ENCODE measurements at regions not wholly inside any gene's neighbourhood (a gene's known extent, or its start where the extent isn't known, plus 50 kb on each side); places are given as distances from the start of the nearest gene placed in this dataset.

- no peak for DNase-seq
- no peaks in the 10 kb centered on the region for H3K4me1 ChIP-seq (ENCODE audit: insufficient read depth)
- H3K36me3 ChIP-seq, result no peaks in the 10 kb centered on the region
- no peak for TF ChIP-seq CTCF (IDR thresholded peaks at IDR 0.05)
- no peak for TF ChIP-seq EP300 (IDR thresholded peaks at IDR 0.05)
- no peak for TF ChIP-seq POLR2A (IDR thresholded peaks at IDR 0.05)
- H3K4me3 ChIP-seq, result no peak overlapping the region
- intact Hi-C loops (cut with DNase I), result no loop called here
- no peak overlapping the region for H3K27ac ChIP-seq
- WGBS, 3 donors, result 70 to 72% (median 70%) methylated on average over 3 of the region's 3 CpGs
- H3K9me3 ChIP-seq, result no peaks in the 10 kb centered on the region
- no peaks in the 10 kb centered on the region for H3K27me3 ChIP-seq
These were observed 65.2 kb downstream of the POU3F3 start for GRCh38 chr2:104919127-104919526.

DNA sequence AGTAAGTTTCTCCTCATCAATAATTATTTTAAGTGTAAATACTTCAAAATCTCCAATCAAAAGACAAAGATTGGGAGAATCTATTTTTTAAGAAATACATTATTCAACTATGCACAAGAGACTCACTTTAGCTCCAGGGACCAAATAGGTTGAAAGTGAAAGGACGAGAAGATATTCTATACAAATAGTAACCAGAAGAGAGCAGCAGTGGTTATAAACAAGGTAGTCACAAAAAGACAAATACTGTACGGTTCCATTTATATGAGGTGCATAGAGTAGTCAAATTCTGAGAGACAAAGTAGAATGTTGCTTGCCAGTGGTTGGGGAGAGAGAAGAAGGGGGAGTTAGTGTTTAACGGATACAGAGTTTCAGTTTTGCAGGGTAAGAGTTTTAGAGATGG lies 69.8 kb downstream of the POU3F3 start:
- no peaks in the 10 kb centered on the region for H3K4me1 ChIP-seq (ENCODE audit: insufficient read depth)
- no peaks in the 10 kb centered on the region for H3K9me3 ChIP-seq
- 46 to 53% (median 50%) methylated on average over 3 of the region's 3 CpGs for WGBS, 3 donors
- no peaks in the 10 kb centered on the region for H3K27me3 ChIP-seq
- H3K36me3 ChIP-seq, result no peaks in the 10 kb centered on the region
- H3K27ac ChIP-seq, result no peak overlapping the region
- no peak for TF ChIP-seq CTCF (IDR thresholded peaks at IDR 0.05)
- TF ChIP-seq EP300 (IDR thresholded peaks at IDR 0.05), result no peak
- TF ChIP-seq POLR2A (IDR thresholded peaks at IDR 0.05), result no peak
- no peak for DNase-seq
- H3K4me3 ChIP-seq, result no peak overlapping the region
- intact Hi-C loops (cut with DNase I), result no loop called here

DNA sequence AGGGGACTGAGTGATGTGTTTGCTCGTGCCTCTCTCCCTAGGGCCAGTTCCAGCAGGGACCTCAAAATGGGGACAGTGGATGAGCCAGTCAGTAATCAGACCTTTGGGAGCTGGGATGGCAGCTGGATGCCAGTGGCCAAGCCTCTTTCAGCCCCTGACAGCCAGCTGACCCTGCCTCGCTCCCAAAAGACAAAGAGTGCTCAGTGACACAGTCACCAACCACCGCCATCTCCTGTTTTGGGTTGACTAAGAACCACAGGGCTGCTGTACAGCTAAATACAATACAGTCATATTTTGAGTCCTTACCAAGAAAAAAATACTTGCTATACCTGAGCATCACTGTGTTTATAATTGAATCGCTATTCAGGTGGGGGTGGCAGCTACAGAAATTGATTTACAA lies 75.7 kb downstream of the POU3F3 start:
- Histone ChIP-seq H3K27me3 (no peaks in the 10 kb centered on the region), H3K9me3 (no peaks in the 10 kb centered on the region), H3K27ac (no peak overlapping the region), H3K36me3 (no peaks in the 10 kb centered on the region), H3K4me3 (no peak overlapping the region), H3K4me1 (ENCODE audit: insufficient read depth) (no peaks in the 10 kb centered on the region)
- no peak for TF ChIP-seq CTCF (IDR thresholded peaks at IDR 0.05)
- no peak for TF ChIP-seq POLR2A (IDR thresholded peaks at IDR 0.05)
- no peak for TF ChIP-seq EP300 (IDR thresholded peaks at IDR 0.05)
- intact Hi-C loops (cut with DNase I), result no loop called here
- no peak for DNase-seq
- WGBS, 3 donors, result 75 to 79% (median 79%) methylated on average over 4 of the region's 4 CpGs

DNA sequence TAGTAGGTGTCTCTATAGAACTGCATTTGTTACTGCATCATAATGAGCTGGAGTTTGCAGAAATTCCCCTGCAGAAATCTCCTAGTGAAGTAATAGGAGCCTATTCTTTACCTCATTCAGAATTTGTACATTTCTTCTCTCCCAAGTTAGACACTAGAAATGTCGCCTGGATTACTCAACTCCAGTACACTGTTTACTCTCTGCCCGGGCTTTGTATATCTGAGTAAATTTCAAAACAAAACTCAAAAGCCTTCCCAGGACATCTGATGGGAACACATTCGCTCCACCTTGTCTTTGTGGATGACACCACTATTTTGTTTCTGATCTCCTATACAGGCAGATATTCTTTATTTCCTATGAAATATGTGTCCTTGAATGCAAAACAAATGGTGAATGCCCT lies 76.8 kb downstream of the POU3F3 start:
- Histone ChIP-seq H3K36me3 (no peaks in the 10 kb centered on the region), H3K9me3 (no peaks in the 10 kb centered on the region), H3K27ac (no peak overlapping the region), H3K4me1 (ENCODE audit: insufficient read depth) (no peaks in the 10 kb centered on the region), H3K4me3 (no peak overlapping the region), H3K27me3 (no peaks in the 10 kb centered on the region)
- no peak for DNase-seq
- no peak for TF ChIP-seq EP300 (IDR thresholded peaks at IDR 0.05)
- TF ChIP-seq POLR2A (IDR thresholded peaks at IDR 0.05), result no peak
- no peak for TF ChIP-seq CTCF (IDR thresholded peaks at IDR 0.05)
- intact Hi-C loops (cut with DNase I), result no loop called here
- 64 to 80% (median 68%) methylated on average over 3 of the region's 3 CpGs for WGBS, 3 donors

GRCh38 chr2:104932243-104932642 lies 78.3 kb downstream of the POU3F3 start:
- Histone ChIP-seq H3K36me3 (no peaks in the 10 kb centered on the region), H3K27ac (no peak overlapping the region), H3K4me3 (no peak overlapping the region), H3K4me1 (ENCODE audit: insufficient read depth) (no peaks in the 10 kb centered on the region), H3K9me3 (no peaks in the 10 kb centered on the region), H3K27me3 (no peaks in the 10 kb centered on the region)
- no peak for TF ChIP-seq CTCF (IDR thresholded peaks at IDR 0.05)
- TF ChIP-seq EP300 (IDR thresholded peaks at IDR 0.05), result no peak
- TF ChIP-seq POLR2A (IDR thresholded peaks at IDR 0.05), result no peak
- WGBS, 3 donors, result 65 to 77% (median 68%) methylated on average over 4 of the region's 4 CpGs
- intact Hi-C loops (cut with DNase I), result no loop called here
- DNase-seq, result no peak

Data from ovary (tissue), 7 donors.